Activated T-cell treated with anti-CD3 and anti-CD28 coated beads, Interleukin-2, amount 50 U/mL, for 72 hours (primary cell): ENCODE measurements at regions not wholly inside any gene's neighbourhood (a gene's known extent, or its start where the extent isn't known, plus 50 kb on each side); places are given as distances from the start of the nearest gene placed in this dataset.
"Not testable (repeated sequence)": the region's sequence is repeated elsewhere in the genome, so short reads cannot be mapped to it uniquely, and the experiment has no call there.

Experiments used
- ATAC-seq, 2 donors: fragments of 150-1000 bp; cut with Tn5 transposase; replicated peaks in 1 of 2; 2 replicates each; pipeline ENCODE4 v1.10.0; 2021; ENCODE audit warnings: moderate library complexity in 2 of 2, mild to moderate bottlenecking in 1 of 2
- DNase-seq, 2 donors: peaks; one replicate each; pipeline ENCODE4 v3.0.0; 2021 to 2022; ENCODE audit warnings: mixed read lengths in 1 of 2
- H3K27ac Mint-ChIP-seq: one replicate; pipeline ENCODE4 v1.8.0; 2022; ENCODE audit warnings: mild to moderate bottlenecking, moderate library complexity, mixed read lengths
- H3K27me3 Mint-ChIP-seq: one replicate; pipeline ENCODE4 v1.8.0; 2022; ENCODE audit warnings: low read depth, mixed read lengths
- H3K36me3 Mint-ChIP-seq, 2 donors: one replicate each; pipeline ENCODE4 v1.8.0; 2022; ENCODE audit warnings: mixed read lengths in 2 of 2, mild to moderate bottlenecking in 1 of 2; ENCODE audit not compliant: insufficient read depth in 2 of 2
- H3K4me1 Mint-ChIP-seq: one replicate; pipeline ENCODE4 v1.8.0; 2022; ENCODE audit warnings: low read depth, mixed read lengths
- H3K4me3 Mint-ChIP-seq, 2 donors: one replicate each; pipeline ENCODE4 v1.8.0; 2022; ENCODE audit warnings: mild to moderate bottlenecking in 2 of 2, mixed read lengths in 2 of 2, moderate library complexity in 2 of 2
- H3K9me3 Mint-ChIP-seq, 2 donors: one replicate each; pipeline ENCODE4 v1.8.0; 2022; ENCODE audit warnings: mixed read lengths in 2 of 2

DNA sequence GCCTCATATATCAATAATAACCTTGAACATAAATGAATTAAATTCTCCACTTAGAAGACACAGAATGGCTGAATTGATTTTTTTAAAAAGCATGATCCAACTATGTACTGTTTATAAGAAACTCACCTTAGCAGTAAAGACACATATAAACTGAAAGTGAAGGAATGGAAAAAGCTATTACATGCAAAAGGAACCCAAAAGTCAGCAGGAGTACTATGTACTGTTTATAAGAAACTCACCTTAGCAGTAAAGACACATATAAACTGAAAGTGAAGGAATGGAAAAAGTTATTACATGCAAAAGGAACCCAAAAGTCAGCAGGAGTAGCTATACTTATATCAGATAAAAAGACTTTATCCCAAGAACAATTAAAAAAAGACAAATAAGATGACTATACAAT, 204.8 kb downstream of the TMEM161B start:
- Mint-ChIP-seq H3K36me3 (peaks cover 0 to 4% of the 10 kb centered on the region in 2 donors), H3K9me3 (peaks cover 11 to 12% of the 10 kb centered on the region in 2 donors), H3K27me3 (no peaks in the 10 kb centered on the region), H3K27ac (no peak overlapping the region), H3K4me3 (no peak overlapping the region), H3K4me1 (no peaks in the 10 kb centered on the region)
- no peak for ATAC-seq
- no peak for DNase-seq

DNA sequence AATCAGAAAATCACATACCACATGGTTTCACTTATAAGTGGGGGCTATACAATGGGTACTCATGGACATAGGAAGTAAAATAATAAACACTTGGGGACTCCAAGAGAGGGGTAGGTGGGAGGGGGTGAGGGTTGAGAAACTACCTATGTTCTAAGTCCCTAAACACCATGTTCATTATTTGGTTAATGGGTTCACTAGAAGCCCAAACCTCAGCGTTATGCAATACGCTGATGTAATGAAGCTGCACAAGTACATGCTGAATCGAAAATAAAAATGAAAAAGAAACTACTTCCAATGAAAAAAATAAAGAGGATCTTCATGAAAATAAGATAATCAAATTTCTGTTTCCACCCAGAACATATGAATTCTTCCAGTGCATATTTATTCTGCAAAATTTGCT, 208.5 kb downstream of the TMEM161B start:
- H3K36me3 Mint-ChIP-seq: peaks cover 0 to 4% of the 10 kb centered on the region in 2 donors
- ATAC-seq: no peak
- H3K4me3 Mint-ChIP-seq: no peak overlapping the region
- H3K27me3 Mint-ChIP-seq: no peaks in the 10 kb centered on the region
- DNase-seq: no peak
- no peaks in the 10 kb centered on the region for H3K4me1 Mint-ChIP-seq
- no peak overlapping the region for H3K27ac Mint-ChIP-seq
- peaks cover 11 to 12% of the 10 kb centered on the region in 2 donors for H3K9me3 Mint-ChIP-seq

DNA sequence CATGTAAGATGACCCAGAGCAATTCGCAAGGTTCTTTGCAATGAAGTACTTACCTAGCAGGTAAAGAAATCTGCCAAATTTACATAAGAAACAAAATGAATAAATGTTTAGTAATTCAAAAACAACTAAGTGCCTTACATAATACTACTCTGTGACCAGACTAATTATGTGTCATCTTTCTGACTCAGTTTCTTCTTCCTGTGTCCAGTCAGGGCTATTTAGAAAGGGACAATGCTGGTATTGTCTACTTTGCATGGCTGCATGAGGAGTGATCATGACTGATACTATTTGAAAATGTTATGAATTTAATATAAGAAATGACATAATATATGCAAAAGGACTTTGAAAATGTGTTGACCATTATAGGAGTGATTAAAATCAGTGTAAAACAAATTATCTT, 210.0 kb downstream of the TMEM161B start:
- Mint-ChIP-seq H3K36me3 (peaks cover 0 to 4% of the 10 kb centered on the region in 2 donors), H3K27me3 (no peaks in the 10 kb centered on the region), H3K4me1 (no peaks in the 10 kb centered on the region), H3K9me3 (peaks cover 12% of the 10 kb centered on the region in 2 donors), H3K27ac (no peak overlapping the region), H3K4me3 (no peak overlapping the region)
- no peak for DNase-seq
- no peak for ATAC-seq

DNA sequence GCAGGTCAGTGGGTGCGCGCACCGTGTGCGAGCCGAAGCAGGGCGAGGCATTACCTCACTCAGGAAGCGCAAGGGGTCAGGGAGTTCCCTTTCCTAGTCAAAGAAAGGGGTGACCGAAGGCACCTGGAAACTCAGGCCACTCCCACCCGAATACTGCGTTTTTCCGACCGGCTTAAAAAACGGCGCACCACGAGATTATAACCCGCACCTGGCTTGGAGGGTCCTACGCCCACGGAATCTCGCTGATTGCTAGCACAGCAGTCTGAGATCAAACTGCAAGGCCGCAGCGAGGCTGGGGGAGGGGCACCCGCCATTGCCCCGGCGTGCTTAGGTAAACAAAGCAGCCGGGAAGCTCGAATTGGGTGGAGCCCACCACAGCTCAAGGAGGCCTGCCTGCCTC, 216.2 kb downstream of the TMEM161B start:
- DNase-seq, ATAC-seq, H3K9me3 Mint-ChIP-seq, H3K36me3 Mint-ChIP-seq, H3K4me3 Mint-ChIP-seq, H3K27ac Mint-ChIP-seq, H3K4me1 Mint-ChIP-seq, H3K27me3 Mint-ChIP-seq: not testable (repeated sequence)

DNA sequence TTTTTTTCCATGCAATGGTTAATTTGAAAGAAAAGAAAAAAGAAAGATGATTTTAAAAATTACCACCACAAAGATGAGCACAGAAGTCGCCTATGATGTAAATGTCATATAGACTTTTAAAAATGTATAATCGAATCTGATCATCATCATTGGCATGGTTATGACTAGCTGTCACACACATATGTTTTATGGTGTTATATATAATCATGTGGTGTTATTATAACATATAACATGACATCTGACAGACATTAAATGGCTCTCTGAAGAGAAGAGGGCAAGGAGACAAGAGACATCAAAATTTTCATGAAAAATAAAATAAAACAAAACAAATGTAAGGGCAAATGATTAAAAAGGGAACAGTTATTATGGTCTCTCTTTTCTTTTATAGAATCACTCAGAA, 217.5 kb downstream of the TMEM161B start:
- no peak for DNase-seq
- peaks cover 0 to 4% of the 10 kb centered on the region in 2 donors for H3K9me3 Mint-ChIP-seq
- ATAC-seq: no peak
- H3K4me1 Mint-ChIP-seq: no peaks in the 10 kb centered on the region
- no peaks in the 10 kb centered on the region for H3K36me3 Mint-ChIP-seq
- no peak overlapping the region for H3K4me3 Mint-ChIP-seq
- H3K27me3 Mint-ChIP-seq: no peaks in the 10 kb centered on the region
- no peak overlapping the region for H3K27ac Mint-ChIP-seq

DNA sequence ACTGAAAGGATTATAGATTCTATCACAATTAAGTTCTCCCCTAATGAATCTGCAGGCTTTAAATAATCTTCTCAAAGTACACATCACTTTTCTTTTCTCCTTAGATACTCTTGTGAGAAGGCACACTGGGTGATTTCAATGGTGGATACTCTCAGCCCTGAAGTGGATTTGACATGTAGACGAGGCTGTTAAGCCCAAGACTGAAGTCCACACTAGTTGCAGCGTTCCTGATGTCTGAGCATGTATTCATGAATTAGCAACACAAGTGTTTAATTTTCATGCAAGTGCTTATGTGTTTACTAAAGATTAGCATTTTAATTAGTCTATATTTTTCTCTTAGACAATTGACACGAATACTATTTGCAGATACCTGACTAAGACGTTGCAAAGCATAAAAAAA, 218.9 kb downstream of the TMEM161B start:
- Mint-ChIP-seq H3K9me3 (peaks cover 0 to 3% of the 10 kb centered on the region in 2 donors), H3K4me1 (no peaks in the 10 kb centered on the region), H3K27ac (no peak overlapping the region), H3K4me3 (no peak overlapping the region), H3K36me3 (no peaks in the 10 kb centered on the region), H3K27me3 (no peaks in the 10 kb centered on the region)
- no peak for DNase-seq
- ATAC-seq: no peak

DNA sequence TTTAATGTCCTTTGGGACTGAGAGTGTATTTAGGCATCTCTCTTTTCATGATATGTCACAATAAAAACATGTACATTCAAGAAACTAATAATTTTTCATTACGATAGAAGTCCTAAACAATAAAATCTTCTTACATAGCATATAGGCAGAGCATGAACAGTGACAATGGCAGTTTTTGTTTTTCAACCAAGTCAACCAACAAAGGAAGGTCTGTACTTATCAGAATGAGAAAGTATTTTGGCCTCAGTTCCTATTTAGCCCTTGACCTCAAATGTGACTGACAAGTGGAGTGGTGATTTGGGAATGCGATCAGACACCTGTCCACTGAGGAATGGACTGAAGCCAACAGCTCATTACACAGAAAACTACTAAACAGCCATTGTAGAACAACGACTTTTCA, 219.5 kb downstream of the TMEM161B start:
- no peak for DNase-seq

DNA sequence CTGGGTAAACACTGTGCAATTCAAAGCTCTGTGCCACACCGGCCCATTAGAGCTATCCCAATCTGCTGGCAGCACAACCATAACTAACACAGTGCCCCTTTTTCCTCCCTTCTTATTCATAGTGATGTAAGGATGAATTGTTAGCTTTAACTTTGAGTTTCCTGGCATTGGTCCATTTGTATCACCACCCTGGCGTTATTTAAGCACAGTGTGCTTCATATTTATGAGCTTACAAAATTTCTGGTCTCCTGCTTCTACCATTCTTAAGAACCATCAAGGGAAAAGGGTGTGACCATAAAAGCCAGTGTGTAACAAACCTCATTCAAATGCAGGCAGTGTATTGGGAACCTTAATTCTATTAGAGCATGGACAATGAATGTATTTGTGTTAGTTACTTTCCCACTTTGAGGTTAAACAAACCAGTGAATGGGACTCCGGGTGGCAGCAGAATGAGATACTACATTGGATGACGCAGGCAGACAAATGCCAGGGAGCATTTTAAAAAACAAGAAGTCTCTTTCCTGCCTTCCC, 222.6 kb downstream of the TMEM161B start:
- H3K4me3 Mint-ChIP-seq: no peak overlapping the region
- no peaks in the 10 kb centered on the region for H3K36me3 Mint-ChIP-seq
- ATAC-seq (no peak), DNase-seq (no peak)
- no peaks in the 10 kb centered on the region for H3K9me3 Mint-ChIP-seq
- no peaks in the 10 kb centered on the region for H3K4me1 Mint-ChIP-seq
- no peaks in the 10 kb centered on the region for H3K27me3 Mint-ChIP-seq
- no peak overlapping the region for H3K27ac Mint-ChIP-seq

More for the DNA sequence above, 219.5 kb downstream of the TMEM161B start:
- H3K4me3 Mint-ChIP-seq: no peak overlapping the region
- H3K36me3 Mint-ChIP-seq: no peaks in the 10 kb centered on the region
- no peaks in the 10 kb centered on the region for H3K4me1 Mint-ChIP-seq
- no peak overlapping the region for H3K27ac Mint-ChIP-seq
- H3K9me3 Mint-ChIP-seq: peaks cover 0 to 2% of the 10 kb centered on the region in 2 donors
- no peak for ATAC-seq
- no peaks in the 10 kb centered on the region for H3K27me3 Mint-ChIP-seq

DNA sequence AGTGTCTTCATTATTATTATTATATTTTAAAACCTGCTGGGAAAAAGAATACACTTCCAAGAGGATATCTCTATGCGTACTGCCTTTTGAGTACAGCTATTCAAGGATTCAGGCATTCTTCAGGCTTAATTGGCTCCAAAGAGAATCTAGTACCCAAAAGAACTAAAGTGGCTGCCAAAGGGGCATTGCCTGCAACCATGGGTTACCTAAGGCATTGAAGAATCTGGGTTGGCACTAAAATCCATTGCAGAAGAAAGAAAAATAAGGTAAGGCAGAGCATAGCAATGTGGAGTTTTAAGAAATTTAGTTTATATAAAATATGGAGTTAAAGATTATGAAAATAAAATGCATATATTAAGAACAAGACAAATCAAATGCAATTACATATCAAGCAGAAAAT, 223.5 kb downstream of the TMEM161B start:
- DNase-seq (no peak), ATAC-seq (no peak)
- no peaks in the 10 kb centered on the region for H3K36me3 Mint-ChIP-seq
- no peaks in the 10 kb centered on the region for H3K4me1 Mint-ChIP-seq
- no peaks in the 10 kb centered on the region for H3K9me3 Mint-ChIP-seq
- H3K27ac Mint-ChIP-seq: no peak overlapping the region
- no peaks in the 10 kb centered on the region for H3K27me3 Mint-ChIP-seq
- no peak overlapping the region for H3K4me3 Mint-ChIP-seq

DNA sequence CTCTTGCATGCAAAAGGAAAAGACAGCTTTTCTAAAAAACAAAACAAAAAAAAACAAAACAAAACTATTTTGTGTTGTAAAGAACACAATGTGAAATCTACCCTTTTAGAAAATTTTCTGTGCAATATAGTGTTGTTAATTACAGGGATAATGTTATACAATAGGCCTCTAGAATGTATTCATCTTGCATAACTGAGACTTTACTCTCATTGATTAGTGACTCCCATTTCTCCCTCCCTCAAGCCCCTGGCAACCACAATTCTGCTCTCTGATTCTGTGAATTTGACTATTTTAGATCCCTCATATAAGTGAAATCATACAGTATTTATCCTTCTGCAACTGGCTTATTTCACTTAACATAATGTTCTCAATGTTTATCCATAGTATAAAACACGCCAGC, 234.1 kb downstream of the TMEM161B start:
- H3K4me1 Mint-ChIP-seq: no peaks in the 10 kb centered on the region
- H3K4me3 Mint-ChIP-seq: no peak overlapping the region
- ATAC-seq (no peak), DNase-seq (no peak)
- no peak overlapping the region for H3K27ac Mint-ChIP-seq
- peaks cover 4% of the 10 kb centered on the region in 2 donors for H3K9me3 Mint-ChIP-seq
- H3K36me3 Mint-ChIP-seq: no peaks in the 10 kb centered on the region
- no peaks in the 10 kb centered on the region for H3K27me3 Mint-ChIP-seq

DNA sequence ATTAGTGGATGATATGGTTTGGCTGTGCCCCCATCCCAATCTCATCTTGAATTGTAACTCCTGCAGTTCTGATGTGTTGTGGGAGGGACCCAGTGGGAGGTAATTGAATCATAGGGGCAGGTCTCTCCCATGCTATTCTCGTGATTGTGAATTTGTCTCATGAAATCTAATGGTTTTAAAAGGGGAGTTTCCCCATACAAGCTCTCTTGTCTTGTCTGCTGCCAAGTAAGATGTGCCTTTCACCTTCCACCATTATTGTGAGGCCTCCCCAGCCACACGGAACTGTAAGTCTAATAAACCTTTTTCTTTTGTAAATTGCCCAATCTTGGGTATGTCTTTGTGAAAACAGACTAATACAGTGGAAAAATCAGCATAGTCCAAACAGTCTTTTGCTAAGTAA, 235.5 kb downstream of the TMEM161B start:
- Mint-ChIP-seq H3K4me3 (no peak overlapping the region), H3K4me1 (no peaks in the 10 kb centered on the region), H3K27ac (no peak overlapping the region), H3K27me3 (no peaks in the 10 kb centered on the region), H3K9me3 (peaks cover 0 to 2% of the 10 kb centered on the region in 2 donors), H3K36me3 (no peaks in the 10 kb centered on the region)
- DNase-seq (no peak), ATAC-seq (no peak)

DNA sequence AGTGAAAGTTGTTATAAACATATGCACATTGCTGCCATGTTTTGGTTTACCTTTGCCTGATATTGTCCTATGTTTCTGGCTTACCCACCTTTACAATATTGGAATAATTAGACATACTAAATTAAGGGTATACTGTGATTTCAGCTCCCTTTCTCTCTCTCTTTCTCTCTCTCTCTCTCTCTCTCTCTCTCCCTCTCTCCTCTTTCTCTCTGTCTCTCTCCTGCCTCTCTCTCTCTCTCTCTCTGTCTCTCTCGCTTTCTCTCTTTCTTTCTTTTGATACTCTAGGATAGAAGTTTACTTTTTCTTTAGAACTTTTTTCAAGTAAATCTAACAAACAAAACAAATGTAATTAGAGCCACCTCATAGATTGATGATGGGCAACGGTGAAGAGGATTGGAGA, 239.6 kb downstream of the TMEM161B start:
- H3K4me1 Mint-ChIP-seq: no peaks in the 10 kb centered on the region
- H3K27me3 Mint-ChIP-seq: no peaks in the 10 kb centered on the region
- no peak overlapping the region for H3K27ac Mint-ChIP-seq
- no peaks in the 10 kb centered on the region for H3K36me3 Mint-ChIP-seq
- H3K9me3 Mint-ChIP-seq: peaks cover 1 to 2% of the 10 kb centered on the region in 2 donors
- DNase-seq: no peak
- no peak for ATAC-seq
- no peak overlapping the region for H3K4me3 Mint-ChIP-seq

DNA sequence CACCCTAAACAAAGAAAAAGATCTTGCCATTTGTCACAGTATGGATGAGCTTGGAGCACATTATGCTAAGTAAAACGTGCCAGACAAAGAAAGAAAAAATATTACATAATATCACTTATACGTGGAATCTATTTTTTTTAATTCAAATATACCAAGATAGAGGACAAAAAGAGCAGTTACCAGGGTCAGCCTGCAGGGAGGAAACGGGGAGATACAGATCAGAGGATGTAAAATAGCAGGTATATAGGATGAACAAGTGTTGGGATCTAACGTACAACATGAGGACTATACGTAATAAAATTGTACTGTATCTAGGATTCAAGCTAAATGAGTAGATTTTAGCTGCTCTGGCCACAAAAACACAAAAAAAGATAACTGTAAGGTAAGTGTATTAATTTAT, 247.5 kb downstream of the TMEM161B start:
- peaks cover 0 to 1% of the 10 kb centered on the region in 2 donors for H3K9me3 Mint-ChIP-seq
- DNase-seq (no peak), ATAC-seq (no peak)
- no peaks in the 10 kb centered on the region for H3K36me3 Mint-ChIP-seq
- H3K27ac Mint-ChIP-seq: no peak overlapping the region
- H3K4me1 Mint-ChIP-seq: no peaks in the 10 kb centered on the region
- no peaks in the 10 kb centered on the region for H3K27me3 Mint-ChIP-seq
- H3K4me3 Mint-ChIP-seq: no peak overlapping the region

DNA sequence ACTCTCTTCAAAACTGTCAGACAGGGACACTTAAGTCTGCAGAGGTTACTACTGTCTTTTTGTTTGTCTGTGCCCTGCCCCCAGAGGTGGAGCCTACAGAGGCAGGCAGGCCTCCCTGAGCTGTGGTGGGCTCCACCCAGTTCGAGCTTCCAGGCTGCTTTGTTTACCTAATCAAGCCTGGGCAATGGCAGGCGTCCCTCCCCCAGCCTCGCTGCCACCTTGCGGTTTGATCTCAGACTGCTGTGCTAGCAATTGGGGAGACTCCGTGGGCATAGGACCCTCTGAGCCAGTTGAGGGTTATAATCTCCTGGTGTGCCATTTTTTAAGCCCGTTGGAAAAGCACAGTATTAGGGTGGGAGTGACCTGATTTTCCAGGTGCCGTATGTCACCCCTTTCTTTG, 253.7 kb downstream of the TMEM161B start:
- ATAC-seq, DNase-seq, H3K27me3 Mint-ChIP-seq, H3K9me3 Mint-ChIP-seq, H3K27ac Mint-ChIP-seq, H3K4me3 Mint-ChIP-seq, H3K36me3 Mint-ChIP-seq, H3K4me1 Mint-ChIP-seq: not testable (repeated sequence)
